Brain microvascular endothelial cell (primary cell): ENCODE measurements at regions not wholly inside any gene's neighbourhood (a gene's known extent, or its start where the extent isn't known, plus 50 kb on each side); places are given as distances from the start of the nearest gene placed in this dataset.

Experiments
- DNase-seq: peaks from one replicate; pipeline ENCODE4 v3.0.0-alpha.2; 2020
- H3K27ac ChIP-seq: fragments of 250-450 bp; sonication (Bioruptor Pico); 2 replicates; pipeline ENCODE4 v1.5.1; 2020; ENCODE audit warnings: mild to moderate bottlenecking, moderate library complexity
- H3K27me3 ChIP-seq: fragments of 250-450 bp; sonication (Bioruptor Pico); replicated peaks from 2 replicates; pipeline ENCODE4 v1.5.1; 2020; ENCODE audit warnings: mild to moderate bottlenecking
- H3K36me3 ChIP-seq: fragments of 250-450 bp; sonication (Bioruptor Pico); replicated peaks from 2 replicates; pipeline ENCODE4 v1.5.1; 2020; ENCODE audit warnings: mild to moderate bottlenecking
- H3K4me3 ChIP-seq: 2 replicates; pipeline ENCODE4 v1.5.1; 2011; ENCODE audit warnings: low read depth, mild to moderate bottlenecking, control low read depth, low read length, moderate library complexity
- in situ Hi-C: cut with HindIII; loops from 2 replicates; pipeline ENCODE4 v1.10.0; 2017; ENCODE audit warnings: low sequenced_read_pairs, low pct_ligation_motif_present
- TF ChIP-seq, protein P1 (sequence below): IDR thresholded peaks from 2 replicates; pipeline ENCODE4 v1.5.1; 2011; ENCODE audit warnings: low read depth, mild to moderate bottlenecking, moderate library complexity, low read length, control low read depth, inconsistent platforms; ENCODE audit errors: missing control alignments

DNA sequence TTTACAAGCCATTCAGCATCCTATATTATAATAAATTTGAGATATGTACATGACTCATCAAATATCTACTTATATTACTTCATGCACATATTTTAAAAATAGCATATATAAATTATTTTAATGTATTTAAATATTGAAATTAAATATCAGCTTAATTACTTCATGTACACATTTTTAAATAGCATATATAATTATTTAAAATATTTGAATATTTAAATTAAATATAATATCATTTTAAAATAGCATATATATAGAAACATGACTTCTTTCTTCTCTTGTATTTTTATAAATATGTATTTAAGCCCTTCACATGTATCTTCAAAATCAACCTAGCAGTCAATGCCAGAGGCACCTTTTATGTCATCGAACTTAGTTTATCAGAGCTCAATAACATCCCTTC lies 298.8 kb upstream of the DSEL start:
- H3K4me3 ChIP-seq, result no peak overlapping the region
- in situ Hi-C loops, result no loop called here
- H3K27ac ChIP-seq, result no peak overlapping the region
- no peak for DNase-seq
- no peaks in the 10 kb centered on the region for H3K36me3 ChIP-seq
- H3K27me3 ChIP-seq, result no peaks in the 10 kb centered on the region
- TF ChIP-seq, protein P1, sequence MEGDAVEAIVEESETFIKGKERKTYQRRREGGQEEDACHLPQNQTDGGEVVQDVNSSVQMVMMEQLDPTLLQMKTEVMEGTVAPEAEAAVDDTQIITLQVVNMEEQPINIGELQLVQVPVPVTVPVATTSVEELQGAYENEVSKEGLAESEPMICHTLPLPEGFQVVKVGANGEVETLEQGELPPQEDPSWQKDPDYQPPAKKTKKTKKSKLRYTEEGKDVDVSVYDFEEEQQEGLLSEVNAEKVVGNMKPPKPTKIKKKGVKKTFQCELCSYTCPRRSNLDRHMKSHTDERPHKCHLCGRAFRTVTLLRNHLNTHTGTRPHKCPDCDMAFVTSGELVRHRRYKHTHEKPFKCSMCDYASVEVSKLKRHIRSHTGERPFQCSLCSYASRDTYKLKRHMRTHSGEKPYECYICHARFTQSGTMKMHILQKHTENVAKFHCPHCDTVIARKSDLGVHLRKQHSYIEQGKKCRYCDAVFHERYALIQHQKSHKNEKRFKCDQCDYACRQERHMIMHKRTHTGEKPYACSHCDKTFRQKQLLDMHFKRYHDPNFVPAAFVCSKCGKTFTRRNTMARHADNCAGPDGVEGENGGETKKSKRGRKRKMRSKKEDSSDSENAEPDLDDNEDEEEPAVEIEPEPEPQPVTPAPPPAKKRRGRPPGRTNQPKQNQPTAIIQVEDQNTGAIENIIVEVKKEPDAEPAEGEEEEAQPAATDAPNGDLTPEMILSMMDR, result no peak

DNA sequence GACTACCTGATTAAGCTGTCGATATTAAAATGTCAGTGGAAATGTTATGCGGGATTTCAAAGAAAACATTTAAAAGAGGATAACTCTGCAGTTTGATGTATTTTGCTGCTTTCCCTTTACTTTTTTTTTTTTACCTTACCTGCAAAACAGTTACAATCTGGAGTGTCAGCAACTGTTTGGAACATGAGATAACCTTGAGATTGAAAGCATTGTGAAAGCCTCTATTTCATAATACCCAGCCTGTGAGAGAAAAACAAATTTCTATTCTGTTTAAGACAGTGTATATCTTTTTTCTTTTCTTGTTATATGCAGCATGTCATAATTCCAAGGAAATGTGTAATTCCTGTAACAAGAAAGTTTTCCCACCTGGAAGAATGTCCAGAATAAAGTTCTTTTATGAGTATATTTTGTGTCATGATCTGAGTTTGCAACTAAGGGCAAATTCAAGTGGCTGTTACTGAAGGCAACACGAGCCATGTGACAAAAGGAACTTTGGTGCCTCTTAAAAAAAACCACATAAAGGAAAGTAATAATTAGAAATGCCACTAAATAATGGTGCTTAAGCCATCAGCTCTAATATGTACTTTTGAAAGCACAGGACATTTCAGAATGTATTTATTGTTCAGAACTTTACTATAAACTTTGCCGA lies 297.0 kb upstream of the DSEL start:
- no peak overlapping the region for H3K27ac ChIP-seq
- H3K4me3 ChIP-seq, result no peak overlapping the region
- TF ChIP-seq, protein P1, result no peak
- no peaks in the 10 kb centered on the region for H3K36me3 ChIP-seq
- no peaks in the 10 kb centered on the region for H3K27me3 ChIP-seq
- in situ Hi-C loops, result no loop called here
- no peak for DNase-seq

DNA sequence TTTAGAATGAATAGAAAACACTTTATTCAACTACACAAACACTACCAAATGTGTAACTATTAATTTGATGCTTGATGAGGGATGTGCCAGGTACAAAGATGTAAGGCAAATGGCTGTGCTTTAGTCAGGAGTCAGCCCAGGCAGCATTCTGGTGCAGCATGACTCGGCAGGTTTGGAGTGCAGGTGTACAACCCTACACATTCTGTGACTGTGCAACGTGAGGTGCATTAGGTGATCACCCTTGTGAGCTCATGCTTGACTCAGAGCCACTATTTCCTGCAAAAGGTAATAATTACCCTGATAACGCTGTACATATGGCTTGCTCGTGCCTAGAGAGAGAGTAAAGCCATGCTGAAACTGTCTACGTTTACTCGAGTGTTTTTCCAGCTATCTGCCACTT lies 288.7 kb upstream of the DSEL start:
- in situ Hi-C loops, result no loop called here
- TF ChIP-seq, protein P1, result no peak

DNA sequence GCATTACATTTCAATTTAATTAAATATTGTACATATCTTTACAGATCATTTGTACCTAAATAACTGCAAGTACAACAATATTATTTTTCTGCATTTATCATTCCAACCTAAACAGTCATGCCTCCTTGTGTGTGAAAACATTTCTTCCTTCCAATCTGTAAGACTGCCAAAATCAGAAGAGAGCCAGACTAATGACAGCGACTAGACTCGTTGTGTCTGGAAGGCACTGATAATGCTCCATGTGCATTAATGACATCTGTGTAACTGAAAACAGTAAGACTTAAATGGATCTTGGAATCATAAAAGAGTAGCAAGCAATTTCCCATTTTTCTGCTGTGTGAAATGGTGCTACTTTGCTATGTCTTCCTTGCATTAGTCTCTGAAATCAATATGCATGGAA lies 278.0 kb upstream of the DSEL start:
- TF ChIP-seq, protein P1, result no peak
- in situ Hi-C loops, result no loop called here
- H3K4me3 ChIP-seq, result no peak overlapping the region
- H3K27me3 ChIP-seq, result no peaks in the 10 kb centered on the region
- DNase-seq, result peak; percentile 65
- no peak overlapping the region for H3K27ac ChIP-seq
- H3K36me3 ChIP-seq, result no peaks in the 10 kb centered on the region

More for the DNA sequence above, 288.7 kb upstream of the DSEL start:
- no peaks in the 10 kb centered on the region for H3K36me3 ChIP-seq
- no peaks in the 10 kb centered on the region for H3K27me3 ChIP-seq
- no peak for DNase-seq
- H3K27ac ChIP-seq, result no peak overlapping the region
- no peak overlapping the region for H3K4me3 ChIP-seq

DNA sequence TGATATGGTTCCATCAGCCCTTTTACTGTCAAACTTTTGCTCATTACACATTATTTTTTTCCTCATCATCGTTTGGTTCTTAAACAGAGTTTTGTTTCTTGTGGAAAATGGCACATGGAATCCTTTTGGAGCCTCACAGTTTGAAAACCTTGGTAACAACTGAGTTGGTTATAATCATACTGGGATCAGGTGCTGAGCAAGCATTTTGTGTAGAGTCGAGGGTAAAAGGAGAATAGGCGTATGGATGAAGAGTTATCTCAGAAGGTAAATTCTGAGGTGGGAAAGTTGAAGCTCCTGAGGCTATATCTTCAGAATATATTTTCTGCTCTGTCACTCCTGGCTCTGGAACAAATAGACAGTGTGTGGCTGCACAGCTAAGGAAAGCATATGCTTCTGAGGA lies 274.0 kb upstream of the DSEL start:
- TF ChIP-seq, protein P1, result no peak
- in situ Hi-C loops, result no loop called here
- no peak for DNase-seq
- Histone ChIP-seq H3K36me3 (no peaks in the 10 kb centered on the region), H3K27ac (no peak overlapping the region), H3K27me3 (no peaks in the 10 kb centered on the region), H3K4me3 (no peak overlapping the region)

DNA sequence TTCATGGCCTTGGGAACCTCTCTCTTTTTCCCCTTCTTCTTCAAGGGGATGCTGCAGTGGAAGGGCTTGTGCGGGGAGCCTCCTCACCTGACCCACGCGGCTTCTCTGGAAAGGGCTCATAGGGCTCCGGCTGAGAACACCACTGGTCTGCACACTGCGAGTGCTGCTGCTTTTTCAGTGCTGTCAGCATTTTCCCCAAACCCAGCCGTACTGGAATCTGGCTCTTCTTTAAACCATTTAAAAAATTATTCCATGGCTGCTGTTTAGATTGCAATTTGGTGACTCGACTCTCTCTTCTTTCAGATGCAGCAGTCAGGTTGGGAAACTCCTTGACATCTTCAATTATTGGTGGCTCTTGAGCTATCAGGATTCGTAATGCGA lies 272.6 kb upstream of the DSEL start:
- no peaks in the 10 kb centered on the region for H3K27me3 ChIP-seq
- H3K36me3 ChIP-seq, result no peaks in the 10 kb centered on the region
- H3K4me3 ChIP-seq, result no peak overlapping the region
- TF ChIP-seq, protein P1, result no peak
- H3K27ac ChIP-seq, result no peak overlapping the region
- DNase-seq, result no peak
- in situ Hi-C loops, result no loop called here
